H9 (cell line): ENCODE measurements at regions not wholly inside any gene's neighbourhood (a gene's known extent, or its start where the extent isn't known, plus 50 kb on each side); places are given as distances from the start of the nearest gene placed in this dataset.

Experiments used
- DNase-seq: peaks from one replicate; pipeline ENCODE4 v3.0.0-alpha.2; 2017
- H2AFZ ChIP-seq: one replicate; pipeline ENCODE4 v1.6.1; 2013; ENCODE audit warnings: mild to moderate bottlenecking, low read length, control low read depth, moderate library complexity
- H2AK5ac ChIP-seq: 2 replicates; pipeline ENCODE4 v1.6.1; 2013; ENCODE audit warnings: low read length, control low read depth, mixed read lengths; ENCODE audit not compliant: insufficient read length
- H2BK120ac ChIP-seq: one replicate; pipeline ENCODE4 v1.6.1; 2013; ENCODE audit warnings: low read depth, mild to moderate bottlenecking, low read length, control low read depth, inconsistent platforms; ENCODE audit not compliant: poor library complexity, severe bottlenecking
- H2BK12ac ChIP-seq: 2 replicates; pipeline ENCODE4 v1.6.1; 2013; ENCODE audit warnings: low read length, control low read depth, mixed read lengths, low read depth; ENCODE audit not compliant: insufficient read length
- H2BK15ac ChIP-seq: 2 replicates; pipeline ENCODE4 v1.6.1; 2013; ENCODE audit warnings: low read depth, low read length, control low read depth
- H2BK20ac ChIP-seq: one replicate; pipeline ENCODE4 v1.6.1; 2013; ENCODE audit warnings: low read depth, mild to moderate bottlenecking, low read length, control low read depth, inconsistent platforms; ENCODE audit not compliant: poor library complexity, severe bottlenecking
- H2BK5ac ChIP-seq: 2 replicates; pipeline ENCODE4 v1.6.1; 2013; ENCODE audit warnings: low read length, control low read depth, mixed read lengths; ENCODE audit not compliant: insufficient read length
- H3K14ac ChIP-seq: 2 replicates; pipeline ENCODE4 v1.6.1; 2013; ENCODE audit warnings: low read length, control low read depth; ENCODE audit not compliant: insufficient read depth
- H3K18ac ChIP-seq: 2 replicates; pipeline ENCODE4 v1.6.1; 2013; ENCODE audit warnings: low read depth, mild to moderate bottlenecking, mixed read lengths, low read length, control low read depth; ENCODE audit not compliant: insufficient read length
- H3K23ac ChIP-seq: 2 replicates; pipeline ENCODE4 v1.6.1; 2013; ENCODE audit warnings: low read length, control low read depth, mixed read lengths, low read depth; ENCODE audit not compliant: insufficient read length
- H3K23me2 ChIP-seq: 2 replicates; pipeline ENCODE4 v1.6.1; 2013; ENCODE audit warnings: low read depth, mild to moderate bottlenecking, mixed read lengths, low read length, control low read depth; ENCODE audit not compliant: insufficient read length, poor library complexity, severe bottlenecking
- H3K27ac ChIP-seq: 2 replicates; pipeline ENCODE4 v1.5.1; 2013; ENCODE audit warnings: low read length, control low read depth, mixed read lengths, low read depth; ENCODE audit not compliant: insufficient read length
- H3K27me3 ChIP-seq: 2 replicates; pipeline ENCODE4 v1.6.1; 2013; ENCODE audit warnings: low read length, control low read depth, inconsistent platforms; ENCODE audit not compliant: insufficient read depth
- H3K4ac ChIP-seq: 2 replicates; pipeline ENCODE4 v1.6.1; 2013; ENCODE audit warnings: low read depth, mild to moderate bottlenecking, control low read depth, inconsistent platforms, low read length, moderate library complexity
- H3K4me1 ChIP-seq: 2 replicates; pipeline ENCODE4 v1.6.1; 2013; ENCODE audit warnings: low read length, control low read depth, inconsistent platforms; ENCODE audit not compliant: insufficient read depth
- H3K4me2 ChIP-seq: 2 replicates; pipeline ENCODE4 v1.6.1; 2013; ENCODE audit warnings: low read length, control low read depth, mixed read lengths; ENCODE audit not compliant: insufficient read length, insufficient read depth
- H3K56ac ChIP-seq: 2 replicates; pipeline ENCODE4 v1.6.1; 2013; ENCODE audit warnings: low read depth, mild to moderate bottlenecking, mixed read lengths, low read length, control low read depth; ENCODE audit not compliant: insufficient read length
- H3K79me1 ChIP-seq: 2 replicates; pipeline ENCODE4 v1.6.1; 2013; ENCODE audit warnings: low read depth, mild to moderate bottlenecking, moderate library complexity, low read length, control low read depth, inconsistent platforms; ENCODE audit not compliant: insufficient read depth, poor library complexity, severe bottlenecking
- H3K79me2 ChIP-seq: 2 replicates; pipeline ENCODE4 v1.6.1; 2013; ENCODE audit warnings: low read length, control low read depth, inconsistent platforms; ENCODE audit not compliant: insufficient read depth
- H3K9ac ChIP-seq: 2 replicates; pipeline ENCODE4 v1.6.1; 2013; ENCODE audit warnings: low read length, control low read depth, mixed read lengths; ENCODE audit not compliant: insufficient read length; ENCODE audit errors: extremely low read depth
- H3K9me3 ChIP-seq: one replicate; pipeline ENCODE4 v1.6.1; 2013; ENCODE audit warnings: low read depth, low read length, inconsistent platforms; ENCODE audit not compliant: control insufficient read depth
- H3T11ph ChIP-seq: one replicate; pipeline ENCODE4 v1.6.1; 2013; ENCODE audit warnings: mild to moderate bottlenecking, low read length, control low read depth, inconsistent platforms
- H4K20me1 ChIP-seq: one replicate; pipeline ENCODE4 v1.6.1; 2013; ENCODE audit not compliant: control insufficient read depth, insufficient read length, insufficient read depth
- H4K5ac ChIP-seq: 2 replicates; pipeline ENCODE4 v1.6.1; 2013; ENCODE audit warnings: low read depth, mild to moderate bottlenecking, mixed read lengths, low read length, control low read depth; ENCODE audit not compliant: insufficient read length
- H4K8ac ChIP-seq: replicated peaks from 2 replicates; pipeline ENCODE4 v1.6.1; 2013; ENCODE audit warnings: low read length, control low read depth, mixed read lengths, low read depth; ENCODE audit not compliant: insufficient read length
- H4K91ac ChIP-seq: 2 replicates; pipeline ENCODE4 v1.6.1; 2013; ENCODE audit warnings: low read depth, mild to moderate bottlenecking, moderate library complexity, mixed read lengths, low read length, control low read depth; ENCODE audit not compliant: insufficient read length
- H3K27ac Mint-ChIP-seq, 3 experiments: 2 replicates in 2 of 3; 3 replicates in 1 of 3; pipeline ENCODE4 v1.8.0; 2020 to 2021; ENCODE audit warnings: mixed read lengths in 3 of 3, mild to moderate bottlenecking in 1 of 3, moderate library complexity in 1 of 3
- H3K27me3 Mint-ChIP-seq: 2 replicates; pipeline ENCODE4 v1.8.0; 2021; ENCODE audit warnings: low read depth, mild to moderate bottlenecking, moderate library complexity, mixed read lengths
- H3K36me3 Mint-ChIP-seq, 3 experiments: 2 replicates in 2 of 3; 3 replicates in 1 of 3; pipeline ENCODE4 v1.8.0; 2020 to 2021; ENCODE audit warnings: low read depth in 3 of 3, mixed read lengths in 3 of 3; ENCODE audit not compliant: insufficient read depth in 1 of 3
- H3K4me1 Mint-ChIP-seq, 2 experiments: 2 replicates each; pipeline ENCODE4 v1.8.0; 2020; ENCODE audit warnings: mixed read lengths in 2 of 2
- H3K4me3 Mint-ChIP-seq, 2 experiments: 2 replicates in 1 of 2; 3 replicates in 1 of 2; pipeline ENCODE4 v1.8.0; 2020 to 2021; ENCODE audit warnings: mild to moderate bottlenecking in 2 of 2, mixed read lengths in 2 of 2, moderate library complexity in 1 of 2
- H3K9me3 Mint-ChIP-seq, 2 experiments: 2 replicates in 1 of 2; 3 replicates in 1 of 2; pipeline ENCODE4 v1.8.0; 2020; ENCODE audit warnings: mild to moderate bottlenecking in 2 of 2, mixed read lengths in 2 of 2, moderate library complexity in 1 of 2
- CTCF ChIP-seq: fragments of 200-600 bp; sonication (generic); conservative IDR thresholded peaks from 3 replicates; pipeline ENCODE4 v1.8.0; 2021; ENCODE audit warnings: antibody characterized with exemption, mild to moderate bottlenecking
- WGBS: extraction: QIAGEN DNeasy Blood & Tissue Kit; methylation state at CpG from one replicate; pipeline ENCODE4 v1.1.7; 2013; ENCODE audit warnings: missing lambda C conversion rate, low lambda C conversion rate, mixed read lengths; ENCODE audit not compliant: insufficient read length; ENCODE audit errors: extremely low coverage; 5-methylcytosine and 5-hydroxymethylcytosine counted together

GRCh38 chr2:22883054-22883453 is 501.9 kb upstream of the KLHL29 start:
- no peak overlapping the region for H3K9ac ChIP-seq
- H3K14ac ChIP-seq = no peak overlapping the region
- no peak overlapping the region for H2BK15ac ChIP-seq
- no peak overlapping the region for H2BK12ac ChIP-seq
- Mint-ChIP-seq H3K27me3 (no peaks in the 10 kb centered on the region), H3K36me3 (peaks cover 4 to 18% (median 8%) of the 10 kb centered on the region in 3 experiments), H3K4me1 (peaks cover 49 to 64% of the 10 kb centered on the region in 2 experiments), H3K9me3 (peaks cover 5 to 6% of the 10 kb centered on the region in 2 experiments; a peak in 4 of 5 replicates), H3K27ac (0 out of 7 replicates have a peak overlapping the region, but pooled peaks of 1 of the 3 experiments have one; percentile 4), H3K4me3 (no peak overlapping the region)
- H2BK20ac ChIP-seq = no peak overlapping the region
- H2AK5ac ChIP-seq = no peak overlapping the region
- H3K79me1 ChIP-seq = no peaks in the 10 kb centered on the region
- H2AFZ ChIP-seq = no peak overlapping the region
- no peaks in the 10 kb centered on the region for H3K79me2 ChIP-seq
- H4K20me1 ChIP-seq = no peaks in the 10 kb centered on the region
- H3K4ac ChIP-seq = no peak overlapping the region
- no peak overlapping the region for H4K5ac ChIP-seq
- H2BK5ac ChIP-seq = no peak overlapping the region
- no peak overlapping the region for H3K4me2 ChIP-seq
- H3K23me2 ChIP-seq = no peaks in the 10 kb centered on the region
- no peak overlapping the region for H3T11ph ChIP-seq
- no peak overlapping the region for H4K91ac ChIP-seq
- no peak overlapping the region for H3K56ac ChIP-seq
- no peak overlapping the region for H3K27ac ChIP-seq
- H3K9me3 ChIP-seq = no peaks in the 10 kb centered on the region
- no peak overlapping the region for H3K23ac ChIP-seq
- H3K4me1 ChIP-seq = peaks cover 13% of the 10 kb centered on the region; the same call in 1 of the 2 replicates
- DNase-seq = no peak
- H3K27me3 ChIP-seq = no peaks in the 10 kb centered on the region
- H3K18ac ChIP-seq = no peak overlapping the region
- no CpG with 5 or more reads among the region's 5 CpGs for WGBS
- H4K8ac ChIP-seq = no peak overlapping the region
- no peak for TF ChIP-seq CTCF
- no peak overlapping the region for H2BK120ac ChIP-seq
